Loucy (cell line): ENCODE measurements at regions not wholly inside any gene's neighbourhood (a gene's known extent, or its start where the extent isn't known, plus 50 kb on each side); places are given as distances from the start of the nearest gene placed in this dataset.

Experiments used
- H2AFZ ChIP-seq: fragments of 200-600 bp; sonication (generic); 2 replicates; pipeline ENCODE4 v1.6.0; 2016; ENCODE audit warnings: antibody characterized with exemption, mild to moderate bottlenecking, low read length, moderate library complexity
- H3F3A ChIP-seq: fragments of 200-600 bp; 2 replicates; pipeline ENCODE4 v1.6.0; 2016; ENCODE audit warnings: antibody characterized with exemption, low read depth, mild to moderate bottlenecking
- H3K27me3 ChIP-seq: fragments of 200-600 bp; sonication (generic); 2 replicates; pipeline ENCODE4 v1.6.1; 2014; ENCODE audit warnings: low read length, mild to moderate bottlenecking; ENCODE audit not compliant: insufficient read depth, poor library complexity, severe bottlenecking
- H3K36me3 ChIP-seq: fragments of 200-600 bp; sonication (generic); 2 replicates; pipeline ENCODE4 v1.6.1; 2016; ENCODE audit warnings: low read length; ENCODE audit not compliant: insufficient read depth
- H3K4me1 ChIP-seq: fragments of 200-600 bp; sonication (generic); 2 replicates; pipeline ENCODE4 v1.5.1; 2014; ENCODE audit warnings: low read length, mild to moderate bottlenecking; ENCODE audit not compliant: insufficient read depth, poor library complexity, severe bottlenecking
- H3K4me2 ChIP-seq: fragments of 200-600 bp; sonication (generic); 2 replicates; pipeline ENCODE4 v1.6.0; 2014; ENCODE audit warnings: antibody characterized with exemption, low read length, low read depth, mild to moderate bottlenecking; ENCODE audit not compliant: poor library complexity, severe bottlenecking
- H3K4me3 ChIP-seq: fragments of 200-600 bp; sonication (generic); 2 replicates; pipeline ENCODE4 v1.5.1; 2014; ENCODE audit warnings: low read length, mild to moderate bottlenecking, mixed read lengths; ENCODE audit not compliant: poor library complexity, severe bottlenecking
- H3K79me2 ChIP-seq: fragments of 200-600 bp; sonication (generic); 2 replicates; pipeline ENCODE4 v1.6.1; 2014; ENCODE audit warnings: low read length; ENCODE audit not compliant: insufficient read depth
- H3K9ac ChIP-seq: fragments of 200-600 bp; sonication (generic); 2 replicates; pipeline ENCODE4 v1.6.0; 2014; ENCODE audit warnings: mild to moderate bottlenecking, low read depth, low read length, moderate library complexity; ENCODE audit not compliant: poor library complexity, severe bottlenecking
- H3K9me2 ChIP-seq: fragments of 200-600 bp; sonication (generic); replicated peaks from 2 replicates; pipeline ENCODE4 v1.6.1; 2016; ENCODE audit warnings: low read depth, low read length, mixed read lengths
- H3K9me3 ChIP-seq: fragments of 200-600 bp; sonication (generic); 2 replicates; pipeline ENCODE4 v1.6.1; 2014; ENCODE audit warnings: mild to moderate bottlenecking, antibody characterized with exemption, low read length, low read depth; ENCODE audit not compliant: insufficient read depth
- H4K20me1 ChIP-seq: fragments of 200-600 bp; sonication (generic); 2 replicates; pipeline ENCODE4 v1.6.0; 2014; ENCODE audit warnings: antibody characterized with exemption, low read length, mild to moderate bottlenecking; ENCODE audit not compliant: insufficient read depth, poor library complexity, severe bottlenecking
- EZH2phosphoT487 ChIP-seq: fragments of 200-600 bp; IDR thresholded peaks from 2 replicates; pipeline ENCODE4 v1.6.1; 2018; ENCODE audit warnings: antibody characterized with exemption, mild to moderate bottlenecking, moderate library complexity, borderline replicate concordance
- TF ChIP-seq, protein P1 (sequence below): fragments of 200-600 bp; sonication (generic); conservative IDR thresholded peaks from 2 replicates; pipeline ENCODE4 v1.5.1; 2014; ENCODE audit warnings: mild to moderate bottlenecking, antibody characterized with exemption, low read length

GRCh38 chr18:57202881-57203280 is 56.0 kb downstream of the BOD1L2 start:
- Histone ChIP-seq H4K20me1 (no peaks in the 10 kb centered on the region), H3K4me2 (no peak overlapping the region), H3K36me3 (no peaks in the 10 kb centered on the region), H2AFZ (no peak overlapping the region), H3K27me3 (no peaks in the 10 kb centered on the region), H3K9me2 (no peaks in the 10 kb centered on the region), H3K4me3 (no peak overlapping the region), H3K4me1 (no peaks in the 10 kb centered on the region), H3K9me3 (no peaks in the 10 kb centered on the region), H3K79me2 (no peaks in the 10 kb centered on the region), H3K9ac (no peak overlapping the region), H3F3A (no peaks in the 10 kb centered on the region)
- no peak for TF ChIP-seq EZH2phosphoT487
- TF ChIP-seq, protein P1, sequence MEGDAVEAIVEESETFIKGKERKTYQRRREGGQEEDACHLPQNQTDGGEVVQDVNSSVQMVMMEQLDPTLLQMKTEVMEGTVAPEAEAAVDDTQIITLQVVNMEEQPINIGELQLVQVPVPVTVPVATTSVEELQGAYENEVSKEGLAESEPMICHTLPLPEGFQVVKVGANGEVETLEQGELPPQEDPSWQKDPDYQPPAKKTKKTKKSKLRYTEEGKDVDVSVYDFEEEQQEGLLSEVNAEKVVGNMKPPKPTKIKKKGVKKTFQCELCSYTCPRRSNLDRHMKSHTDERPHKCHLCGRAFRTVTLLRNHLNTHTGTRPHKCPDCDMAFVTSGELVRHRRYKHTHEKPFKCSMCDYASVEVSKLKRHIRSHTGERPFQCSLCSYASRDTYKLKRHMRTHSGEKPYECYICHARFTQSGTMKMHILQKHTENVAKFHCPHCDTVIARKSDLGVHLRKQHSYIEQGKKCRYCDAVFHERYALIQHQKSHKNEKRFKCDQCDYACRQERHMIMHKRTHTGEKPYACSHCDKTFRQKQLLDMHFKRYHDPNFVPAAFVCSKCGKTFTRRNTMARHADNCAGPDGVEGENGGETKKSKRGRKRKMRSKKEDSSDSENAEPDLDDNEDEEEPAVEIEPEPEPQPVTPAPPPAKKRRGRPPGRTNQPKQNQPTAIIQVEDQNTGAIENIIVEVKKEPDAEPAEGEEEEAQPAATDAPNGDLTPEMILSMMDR, result no peak

- Histone ChIP-seq H2AFZ (no peak overlapping the region), H3K9ac (no peak overlapping the region), H3K4me2 (no peak overlapping the region), H3K36me3 (no peaks in the 10 kb centered on the region), H4K20me1 (no peaks in the 10 kb centered on the region), H3K4me1 (peaks cover 12% of the 10 kb centered on the region), H3K4me3 (no peak overlapping the region), H3K27me3 (no peaks in the 10 kb centered on the region), H3F3A (no peaks in the 10 kb centered on the region), H3K9me2 (no peaks in the 10 kb centered on the region), H3K9me3 (no peaks in the 10 kb centered on the region), H3K79me2 (no peaks in the 10 kb centered on the region)
- no peak for TF ChIP-seq EZH2phosphoT487
Observed at GRCh38 chr18:57205641-57206040, 58.8 kb downstream of the BOD1L2 start.

- H2AFZ ChIP-seq, result no peak overlapping the region
- no peaks in the 10 kb centered on the region for H4K20me1 ChIP-seq
- no peaks in the 10 kb centered on the region for H3K79me2 ChIP-seq
- no peaks in the 10 kb centered on the region for H3K27me3 ChIP-seq
- H3K9me3 ChIP-seq, result no peaks in the 10 kb centered on the region
- no peak for TF ChIP-seq EZH2phosphoT487
- TF ChIP-seq, protein P1, result no peak
- no peak overlapping the region for H3K4me3 ChIP-seq
- H3K4me1 ChIP-seq, result peaks cover 16% of the 10 kb centered on the region
- no peaks in the 10 kb centered on the region for H3F3A ChIP-seq
- H3K9me2 ChIP-seq, result no peaks in the 10 kb centered on the region
- H3K9ac ChIP-seq, result no peak overlapping the region
- H3K36me3 ChIP-seq, result no peaks in the 10 kb centered on the region
- H3K4me2 ChIP-seq, result no peak overlapping the region
Observed at GRCh38 chr18:57207124-57207916, 60.4 kb downstream of the BOD1L2 start.

- H3K4me2 ChIP-seq, result no peak overlapping the region
- H3K4me1 ChIP-seq, result peaks cover 16% of the 10 kb centered on the region
- no peak overlapping the region for H3K9ac ChIP-seq
- H3K4me3 ChIP-seq, result no peak overlapping the region
- TF ChIP-seq, protein P1, result no peak
- no peak for TF ChIP-seq EZH2phosphoT487
- no peaks in the 10 kb centered on the region for H3K36me3 ChIP-seq
- no peaks in the 10 kb centered on the region for H4K20me1 ChIP-seq
- H2AFZ ChIP-seq, result no peak overlapping the region
- no peaks in the 10 kb centered on the region for H3F3A ChIP-seq
- no peaks in the 10 kb centered on the region for H3K79me2 ChIP-seq
- H3K9me2 ChIP-seq, result no peaks in the 10 kb centered on the region
- no peaks in the 10 kb centered on the region for H3K9me3 ChIP-seq
- H3K27me3 ChIP-seq, result no peaks in the 10 kb centered on the region
Observed at GRCh38 chr18:57208047-57208446, 61.2 kb downstream of the BOD1L2 start.
